Activated T-cell treated with anti-CD3 and anti-CD28 coated beads, Interleukin-2, amount 50 U/mL, for 48 hours (primary cell): ENCODE measurements at regions not wholly inside any gene's neighbourhood (a gene's known extent, or its start where the extent isn't known, plus 50 kb on each side); places are given as distances from the start of the nearest gene placed in this dataset.
"Not testable (repeated sequence)": the region's sequence is repeated elsewhere in the genome, so short reads cannot be mapped to it uniquely, and the experiment has no call there.

Experiments used
- DNase-seq, 2 experiments: peaks; one replicate each; pipeline ENCODE4 v3.0.0-alpha.2; 2020

DNA sequence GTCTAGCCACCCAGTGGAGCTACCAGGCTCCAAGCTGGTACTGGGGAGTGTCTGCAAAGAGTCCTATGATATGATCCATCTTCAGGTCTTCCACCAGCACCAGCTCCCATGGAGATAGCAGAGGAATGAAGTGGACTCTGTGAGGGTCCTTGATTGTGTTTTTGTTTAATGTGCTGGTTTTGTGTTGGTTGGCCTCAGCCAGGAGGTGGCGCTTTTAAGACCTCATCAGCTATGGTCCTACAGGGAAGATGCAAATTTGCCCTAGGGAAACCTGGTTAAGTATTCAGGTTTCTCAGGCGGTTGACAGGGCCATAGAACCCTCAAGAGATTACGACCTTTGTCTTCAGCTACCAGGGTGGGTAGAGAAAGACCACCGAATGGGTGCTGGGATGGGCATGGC lies 1141.1 kb downstream of the STIM2 start:
- DNase-seq: no peak

DNA sequence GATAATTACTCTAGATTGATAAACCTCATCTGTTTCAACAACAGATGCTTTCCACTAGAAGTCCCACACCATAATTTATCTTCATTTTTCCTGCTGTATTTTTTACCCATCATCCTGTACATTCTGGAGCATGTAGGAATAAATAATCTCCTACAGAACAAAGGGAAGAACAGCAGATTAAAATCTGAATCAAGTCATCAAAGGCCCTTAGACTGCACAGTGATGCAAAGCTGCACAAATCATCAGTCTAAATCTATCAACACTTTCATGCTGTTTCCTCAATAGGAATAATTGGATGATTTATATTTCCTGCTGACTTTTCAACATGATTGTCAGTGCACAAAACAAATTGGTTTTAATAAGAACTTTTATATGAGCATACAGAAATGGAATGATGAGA lies 1143.9 kb downstream of the STIM2 start:
- DNase-seq: no peak

DNA sequence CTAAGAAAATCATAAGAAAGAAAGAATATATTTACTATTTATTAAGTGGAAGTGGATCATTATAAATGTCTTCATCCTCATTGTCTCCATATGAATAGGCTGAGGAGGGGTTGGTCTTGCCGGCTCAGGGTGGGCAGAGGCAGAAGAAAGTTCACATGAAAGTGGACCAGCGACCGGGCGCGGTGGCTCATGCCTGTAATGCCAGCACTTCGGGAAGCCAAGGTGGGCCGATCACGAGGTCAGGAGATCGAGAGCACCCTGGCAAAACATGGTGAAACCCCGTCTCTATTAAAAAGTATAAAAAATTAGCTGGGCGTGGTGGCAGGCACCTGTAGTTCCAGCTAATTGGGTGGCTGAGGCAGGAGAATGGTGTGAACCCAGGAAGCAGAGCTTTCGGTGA lies 1145.4 kb downstream of the STIM2 start:
- no peak for DNase-seq

DNA sequence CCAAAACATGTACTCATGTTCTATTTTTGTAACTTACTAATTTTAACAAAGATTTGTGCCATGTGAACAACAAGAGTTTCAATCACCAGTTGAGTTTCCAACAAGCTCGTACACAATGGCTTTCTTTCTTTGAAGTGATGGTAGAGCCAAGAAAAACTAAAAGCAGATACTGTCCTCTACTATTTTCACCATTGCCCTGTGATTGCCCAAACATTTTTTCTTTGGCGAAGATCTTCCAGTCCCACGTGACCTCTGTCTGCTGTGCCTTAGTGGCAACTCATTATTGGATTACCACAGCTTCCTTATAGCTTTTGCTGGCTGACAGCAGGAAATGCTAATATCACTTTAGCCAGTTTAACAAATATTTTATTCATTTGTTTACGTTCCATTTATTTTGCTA lies 1147.1 kb downstream of the STIM2 start:
- no peak for DNase-seq

DNA sequence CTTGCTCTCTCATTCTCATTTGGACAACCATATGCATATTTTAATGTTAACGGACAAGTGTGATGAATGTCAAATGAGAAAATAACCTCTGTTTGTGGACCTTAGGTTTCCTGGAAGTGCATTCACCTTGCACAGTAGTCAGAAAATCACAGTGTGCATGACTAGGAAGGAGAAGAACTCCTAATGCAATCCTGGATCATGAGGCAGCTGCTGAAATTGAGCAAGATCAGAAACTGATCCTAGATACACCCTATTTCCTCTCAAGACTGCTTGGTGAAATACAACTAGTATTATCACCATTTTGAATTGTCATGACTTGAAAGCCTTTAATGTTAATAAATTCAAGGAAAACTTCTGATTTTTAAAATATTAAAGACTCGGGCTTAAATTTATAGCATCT lies 1148.9 kb downstream of the STIM2 start:
- DNase-seq: no peak

DNA sequence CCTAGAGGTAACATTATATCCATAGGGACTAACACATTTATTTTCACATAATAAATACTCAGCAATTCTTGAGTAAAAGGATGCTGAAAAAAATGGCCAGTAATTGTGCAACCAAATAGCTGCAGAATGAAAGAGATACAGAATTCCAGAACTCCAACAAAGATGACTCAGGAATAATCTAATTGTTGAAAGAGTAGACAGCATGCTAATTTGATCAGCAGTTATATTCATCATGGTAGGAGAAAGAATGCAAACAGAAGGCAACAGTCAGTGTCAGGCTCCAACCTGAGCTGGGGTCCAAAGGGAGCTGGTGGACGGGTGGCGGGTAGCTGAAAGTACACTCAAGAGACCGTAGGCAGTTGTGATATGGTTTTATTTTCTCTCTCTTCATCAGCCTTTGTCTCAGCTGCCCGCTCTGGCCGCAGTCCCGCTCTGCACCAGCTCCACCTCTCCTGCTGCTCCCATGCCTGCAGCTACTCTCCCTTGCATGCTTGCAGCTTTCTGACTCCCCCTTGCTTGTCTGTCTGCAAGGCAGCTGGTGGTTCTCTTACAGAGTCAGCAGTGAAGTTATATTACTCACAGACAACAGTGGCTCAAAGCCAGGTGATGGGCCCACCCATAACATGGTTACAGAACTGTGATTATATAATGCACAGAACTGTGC lies 1150.1 kb downstream of the STIM2 start:
- DNase-seq: no peak

DNA sequence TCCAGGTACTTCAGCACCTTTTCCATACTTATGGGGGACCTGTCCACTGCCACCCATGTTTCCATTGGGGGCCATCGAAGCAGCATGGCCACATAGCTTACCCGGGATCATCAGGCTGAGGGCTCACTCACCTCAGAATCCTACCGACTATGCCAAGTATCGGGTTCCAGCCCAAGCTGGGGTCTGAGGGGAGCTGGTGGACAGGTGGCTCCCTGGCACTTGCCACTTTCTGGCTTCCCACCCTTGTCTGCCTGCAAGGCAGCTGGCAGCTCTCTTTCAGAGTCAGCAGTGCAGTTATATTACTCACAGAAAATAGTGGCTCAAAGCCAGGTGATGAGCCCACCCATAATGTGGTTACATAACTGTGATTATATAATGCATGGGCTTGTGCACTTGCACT lies 1153.8 kb downstream of the STIM2 start:
- no peak for DNase-seq

DNA sequence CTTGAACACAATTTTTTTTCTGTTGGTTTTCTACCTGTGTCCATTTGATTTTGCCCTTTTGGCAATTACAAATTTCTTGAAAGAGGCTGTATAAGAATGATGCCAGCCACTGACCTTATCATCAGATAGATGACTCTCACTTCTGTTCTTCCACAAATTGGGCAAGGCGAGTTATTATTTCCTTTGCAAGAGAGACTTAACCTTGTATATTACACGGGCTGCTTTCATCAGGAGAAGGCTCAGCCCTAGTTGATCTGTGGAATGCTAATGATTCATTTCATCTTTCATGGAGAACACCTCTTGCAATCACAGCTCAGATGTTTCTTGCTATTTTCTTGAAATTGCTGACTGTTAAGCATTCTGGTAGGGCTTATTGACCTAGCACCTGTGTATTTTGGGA lies 1155.4 kb downstream of the STIM2 start:
- no peak for DNase-seq

DNA sequence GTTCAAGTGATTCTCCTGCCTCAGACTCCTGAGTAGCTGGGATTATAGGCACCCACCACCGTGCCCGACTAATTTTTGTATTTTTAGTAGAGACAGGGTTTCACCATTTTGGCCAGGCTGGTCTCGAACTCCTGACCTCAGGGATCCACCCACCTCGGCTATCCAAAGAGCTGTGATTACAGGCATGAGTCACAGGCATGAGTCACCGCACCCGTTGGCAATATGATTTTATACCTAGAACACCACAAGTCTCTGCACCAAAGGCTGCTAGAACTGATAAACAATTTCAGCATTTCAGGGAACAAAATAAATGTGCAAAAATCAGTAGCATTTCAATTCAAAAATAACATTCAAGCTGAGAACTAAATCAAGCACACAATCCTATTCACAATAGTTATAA lies 1177.6 kb downstream of the STIM2 start:
- not testable (repeated sequence) for DNase-seq

DNA sequence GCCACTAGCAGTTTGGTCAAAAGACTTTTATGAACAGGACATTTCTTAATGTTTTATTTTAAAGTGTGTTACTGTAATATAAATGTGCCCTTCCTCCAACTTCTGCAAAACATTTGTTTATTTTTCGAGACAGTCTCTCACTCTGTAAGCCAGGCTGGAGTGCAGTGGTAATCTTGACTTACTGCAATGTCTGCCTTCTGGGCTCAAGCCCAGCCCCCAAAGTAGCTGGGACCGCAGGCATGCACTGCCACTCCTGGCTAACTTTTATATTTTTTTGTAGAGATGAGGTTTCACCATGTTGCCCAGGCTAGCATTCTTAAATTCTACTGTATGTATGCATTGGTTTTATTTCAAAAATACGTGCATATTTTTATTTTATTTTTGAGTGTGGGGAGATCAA lies 1201.9 kb downstream of the STIM2 start:
- DNase-seq: no peak

DNA sequence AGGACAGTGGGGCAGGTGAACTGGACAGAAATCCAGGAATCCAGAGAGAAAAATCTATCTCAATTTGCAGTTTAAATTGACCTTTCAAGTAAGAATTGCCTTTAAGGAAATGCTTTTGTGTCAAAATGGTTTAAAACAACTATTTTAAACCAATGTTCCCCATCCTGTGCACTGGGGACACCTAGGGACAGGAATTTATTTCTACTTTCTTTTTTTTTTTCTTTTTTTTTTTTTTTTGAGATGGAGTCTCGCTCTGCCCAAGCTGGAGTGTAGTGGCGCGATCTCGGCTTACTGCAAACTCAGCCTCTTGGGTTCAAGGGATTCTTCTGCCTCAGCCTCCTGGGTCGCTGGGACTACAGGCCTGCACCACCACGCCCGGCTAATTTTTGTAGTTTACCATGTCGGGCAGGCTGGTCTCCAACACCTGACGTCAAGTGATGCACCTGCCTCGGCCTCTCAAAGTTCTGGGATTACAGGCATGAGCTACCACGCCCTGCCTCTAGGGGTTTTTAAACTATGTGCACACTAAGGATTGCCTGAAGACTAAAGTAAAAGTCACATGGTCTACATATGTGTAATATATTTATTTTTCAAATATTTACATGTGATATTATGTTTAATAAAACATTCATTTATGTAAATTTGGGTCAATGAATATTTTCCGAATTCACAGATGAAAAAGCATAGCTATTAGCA lies 1213.4 kb downstream of the STIM2 start:
- no peak for DNase-seq

DNA sequence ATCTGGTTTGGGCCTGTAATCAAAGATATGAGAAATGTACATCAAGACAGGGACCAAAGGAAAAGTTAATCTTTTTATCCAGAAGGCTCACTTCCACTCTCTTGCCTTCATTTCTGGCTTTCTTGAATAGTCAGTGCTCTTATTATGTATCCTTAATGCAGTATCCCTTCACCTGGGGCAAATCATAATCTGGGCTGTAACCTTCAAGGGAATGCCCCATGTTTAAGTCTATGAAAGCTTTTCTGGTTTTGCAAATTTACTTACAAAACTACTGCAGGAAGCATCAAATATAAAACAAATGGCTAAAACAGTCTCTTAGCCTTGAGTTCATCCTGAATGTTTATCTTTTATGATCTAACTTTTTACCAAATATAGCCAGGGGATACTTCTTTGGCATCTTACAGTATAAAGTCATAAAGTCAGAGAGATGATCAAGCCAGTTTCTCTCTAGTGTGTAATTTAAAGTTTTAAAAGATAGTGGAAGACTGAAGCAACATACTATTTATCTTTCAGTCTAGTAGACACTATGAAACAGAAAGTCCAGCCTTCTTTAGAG lies 1214.8 kb downstream of the STIM2 start:
- no peak for DNase-seq

DNA sequence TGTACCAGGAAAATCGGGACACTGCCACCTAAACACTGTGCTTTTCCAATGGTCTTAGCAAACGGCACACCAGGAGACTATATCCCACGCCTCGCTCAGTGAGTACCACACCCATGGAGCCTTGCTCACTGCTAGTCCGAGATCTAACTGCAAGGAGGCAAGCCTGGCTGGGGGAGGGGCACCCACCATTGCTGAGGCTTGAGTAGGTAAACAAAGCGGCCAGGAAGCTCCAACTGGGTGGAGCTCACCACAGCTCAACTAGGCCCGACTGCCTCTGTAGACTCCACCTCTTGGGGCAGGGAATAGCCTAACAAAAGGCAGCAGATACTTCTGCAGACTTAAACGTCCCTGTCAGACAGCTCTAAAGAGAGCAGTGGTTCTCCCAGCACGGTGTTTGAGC lies 1216.6 kb downstream of the STIM2 start:
- DNase-seq: not testable (repeated sequence)

DNA sequence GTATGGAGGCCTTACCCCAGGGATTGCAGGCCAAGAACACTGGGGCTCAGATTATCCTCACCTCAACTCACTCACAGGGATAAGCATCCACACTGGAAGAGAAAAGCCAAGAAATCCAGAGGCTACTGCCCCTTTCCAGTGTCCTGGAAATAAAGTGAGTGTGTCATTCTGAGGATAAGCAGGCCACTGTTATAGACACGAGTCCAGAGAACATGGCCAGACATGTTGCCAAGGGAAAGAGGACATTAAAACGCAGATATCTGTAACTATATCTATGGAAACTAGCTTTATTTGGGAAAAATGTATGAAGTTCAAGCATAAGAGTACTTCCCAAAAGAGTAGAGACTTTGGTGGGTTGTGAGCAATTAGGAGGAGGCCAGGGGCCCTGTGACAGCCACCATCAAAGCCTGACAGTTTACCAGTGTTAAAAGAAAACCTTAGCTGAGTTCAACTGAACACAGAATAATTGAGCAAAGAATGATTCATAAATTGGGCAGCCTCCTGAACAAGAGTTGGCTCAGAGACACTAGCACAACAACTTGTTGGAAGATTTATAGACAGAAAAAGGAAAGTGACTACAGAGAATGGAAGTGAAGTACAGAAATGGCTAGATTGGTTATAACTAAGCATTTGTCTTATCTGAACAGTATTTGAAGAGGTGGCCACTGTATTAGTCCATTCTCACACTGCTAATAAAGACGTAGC lies 1222.2 kb downstream of the STIM2 start:
- no peak for DNase-seq

DNA sequence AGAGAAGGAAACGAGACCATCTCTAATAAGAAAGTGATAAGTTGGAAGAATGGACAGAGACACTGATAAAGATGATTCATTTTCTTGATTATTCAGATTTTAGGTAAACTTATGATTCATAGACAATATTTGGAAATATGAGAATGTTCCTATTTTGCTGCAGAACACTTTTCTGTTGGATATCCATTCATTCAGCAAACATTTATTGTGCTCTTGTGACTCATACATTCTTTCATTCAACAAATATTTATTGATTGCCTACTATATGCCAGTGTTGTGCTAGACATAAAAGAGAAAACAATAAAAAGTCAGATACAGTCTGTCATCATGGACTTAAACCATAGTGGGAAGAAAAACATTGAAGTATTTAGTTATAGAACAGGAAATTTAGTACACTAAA lies 1232.0 kb downstream of the STIM2 start:
- no peak for DNase-seq

DNA sequence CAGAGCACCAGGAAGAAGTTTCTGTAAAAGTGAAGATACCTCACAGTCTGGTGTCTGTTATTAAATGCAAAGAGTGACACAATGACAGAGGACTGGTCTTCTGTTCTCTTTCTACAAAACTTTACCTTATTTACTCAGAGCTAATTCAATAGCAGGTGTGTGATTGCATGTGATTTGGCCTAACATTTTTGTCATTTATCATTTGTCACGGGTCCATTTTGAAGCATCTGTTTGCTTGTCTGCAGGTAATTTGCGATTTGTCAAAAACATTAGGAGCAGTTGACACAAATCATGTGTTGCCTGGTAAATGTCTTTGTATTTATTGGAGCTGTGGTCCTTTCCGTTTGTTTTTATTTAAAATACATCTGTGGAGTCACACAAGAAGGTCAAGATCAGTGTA lies 1232.4 kb downstream of the STIM2 start:
- DNase-seq: no peak

DNA sequence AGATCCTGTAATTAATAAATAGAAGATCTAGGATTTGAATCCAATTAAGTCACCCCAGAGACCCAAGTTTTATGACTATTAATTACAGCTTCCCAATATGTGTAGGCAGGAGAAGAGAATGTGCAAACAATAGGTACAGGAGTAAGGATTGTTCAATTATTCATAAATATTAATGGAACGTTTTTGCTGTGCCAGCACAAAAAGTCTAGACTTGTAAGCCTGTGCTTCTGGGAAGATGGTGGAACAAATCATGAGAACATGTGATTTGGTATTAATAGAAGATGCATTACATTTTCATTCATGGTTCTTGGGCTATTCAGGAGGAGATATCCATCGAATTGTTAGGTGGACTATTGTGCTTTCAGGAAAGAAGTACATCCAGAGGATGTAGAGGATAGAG lies 1240.9 kb downstream of the STIM2 start:
- DNase-seq: no peak

DNA sequence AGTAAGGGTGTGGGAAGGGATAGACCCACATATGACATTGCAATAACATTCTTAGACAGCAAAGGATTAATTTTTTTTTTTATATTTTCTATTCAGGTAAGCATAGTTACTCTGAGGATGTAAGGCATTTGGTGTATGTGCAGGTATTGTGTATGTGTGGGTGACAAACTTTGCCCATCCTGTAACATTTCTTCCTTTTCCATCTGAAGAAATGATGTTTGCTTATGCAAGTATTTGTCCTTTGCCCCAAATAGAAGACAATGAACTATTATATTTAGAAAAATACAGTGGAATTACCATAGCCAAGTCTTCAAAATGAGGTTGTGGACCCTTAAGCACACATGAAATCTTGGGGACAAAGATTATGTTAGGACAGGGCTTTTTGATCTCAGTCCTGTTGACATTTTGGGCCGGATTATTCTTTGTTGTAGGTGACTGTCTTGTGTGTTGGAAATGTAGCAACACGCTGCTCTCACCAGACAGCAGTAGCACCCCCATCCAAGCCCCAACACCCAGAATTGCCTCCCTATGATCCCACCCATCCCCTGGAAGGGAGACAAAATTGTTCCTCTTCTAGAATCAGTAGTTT lies 1244.7 kb downstream of the STIM2 start:
- DNase-seq: no peak

DNA sequence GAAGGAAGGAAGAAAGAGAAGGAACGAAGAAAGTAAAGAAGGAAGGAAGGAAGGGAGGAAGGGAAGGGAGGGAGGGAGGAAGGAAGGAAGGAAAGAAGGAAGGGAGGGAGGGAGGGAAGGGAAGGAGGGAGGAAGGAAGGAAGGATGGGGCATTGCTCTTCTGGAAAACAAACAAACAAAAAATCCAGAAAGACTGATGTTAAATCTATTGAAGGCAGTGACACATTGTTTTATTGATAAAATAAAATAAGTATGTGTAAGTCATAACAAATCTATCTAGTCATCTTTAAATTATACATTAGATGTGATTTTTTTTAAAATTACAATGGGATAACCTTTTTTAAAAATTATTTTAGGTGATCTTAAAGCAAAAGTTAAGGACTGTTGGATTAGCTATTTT lies 1245.5 kb downstream of the STIM2 start:
- DNase-seq: no peak

DNA sequence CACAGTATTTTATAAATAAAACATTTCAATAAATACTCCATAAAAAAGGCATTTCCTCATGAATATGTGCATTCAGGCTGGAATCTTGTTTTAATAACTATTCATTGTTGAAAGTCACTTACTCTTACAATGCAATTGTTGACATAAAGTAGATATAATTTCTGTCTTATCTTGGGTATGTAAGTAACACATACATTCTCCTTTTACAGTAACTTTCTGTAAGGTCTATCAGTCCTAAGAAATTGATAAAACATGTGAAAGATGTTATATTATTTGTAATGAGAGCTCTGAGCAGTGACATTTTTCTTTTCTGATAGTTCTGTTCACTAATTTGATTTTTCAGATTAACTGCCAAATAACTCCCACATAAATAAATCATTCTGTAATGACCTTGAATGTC lies 1249.2 kb downstream of the STIM2 start:
- no peak for DNase-seq

DNA sequence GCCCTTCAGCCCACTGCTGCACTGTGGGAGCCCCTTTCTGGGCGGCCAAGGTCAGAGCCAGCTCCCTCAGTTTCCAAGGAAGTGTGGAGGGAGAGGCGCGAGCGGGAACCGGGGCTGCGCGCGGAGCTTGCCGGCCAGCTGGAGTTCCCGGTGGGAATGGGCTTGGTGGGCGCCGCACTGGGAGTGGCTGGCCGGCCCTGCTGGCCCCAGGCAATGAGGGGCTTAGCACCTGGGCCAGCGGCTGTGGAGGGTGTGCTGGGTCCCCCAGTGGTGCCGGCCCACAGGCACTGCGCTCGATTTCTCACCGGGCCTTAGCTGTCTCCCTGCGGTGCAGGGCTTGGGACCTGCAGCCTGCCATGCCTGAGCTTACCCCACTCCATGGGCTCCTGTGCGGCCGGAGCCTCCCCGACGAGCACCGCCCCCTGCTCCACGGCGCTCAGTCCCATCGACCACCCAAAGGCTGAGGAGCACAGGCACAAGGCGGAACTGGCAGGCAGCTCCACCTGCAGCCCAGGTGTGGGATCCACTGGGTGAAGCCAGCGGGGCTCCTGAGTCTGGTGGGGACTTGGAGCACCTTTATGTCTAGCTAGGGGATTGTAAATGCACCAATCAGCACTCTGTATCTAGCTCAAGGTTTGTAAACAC lies 1252.2 kb downstream of the STIM2 start:
- not testable (repeated sequence) for DNase-seq

DNA sequence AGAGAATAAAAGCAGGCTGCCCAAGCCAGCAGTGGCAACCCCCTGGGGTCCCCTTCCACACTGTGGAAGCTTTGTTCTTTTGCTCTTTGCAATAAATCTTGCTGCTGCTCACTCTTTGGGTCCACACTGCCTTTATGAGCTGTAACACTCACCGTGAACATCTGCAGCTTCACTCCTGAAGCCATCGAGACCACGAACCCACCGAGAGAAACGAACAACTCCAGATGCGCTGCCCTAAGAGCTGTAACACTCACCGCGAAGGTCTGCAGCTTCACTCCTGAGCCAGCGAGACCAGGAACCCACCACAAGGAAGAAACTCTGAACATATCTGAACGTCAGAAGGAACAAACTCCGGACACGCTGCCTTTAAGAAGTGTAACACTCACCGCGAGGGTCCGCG lies 1252.9 kb downstream of the STIM2 start:
- not testable (repeated sequence) for DNase-seq

DNA sequence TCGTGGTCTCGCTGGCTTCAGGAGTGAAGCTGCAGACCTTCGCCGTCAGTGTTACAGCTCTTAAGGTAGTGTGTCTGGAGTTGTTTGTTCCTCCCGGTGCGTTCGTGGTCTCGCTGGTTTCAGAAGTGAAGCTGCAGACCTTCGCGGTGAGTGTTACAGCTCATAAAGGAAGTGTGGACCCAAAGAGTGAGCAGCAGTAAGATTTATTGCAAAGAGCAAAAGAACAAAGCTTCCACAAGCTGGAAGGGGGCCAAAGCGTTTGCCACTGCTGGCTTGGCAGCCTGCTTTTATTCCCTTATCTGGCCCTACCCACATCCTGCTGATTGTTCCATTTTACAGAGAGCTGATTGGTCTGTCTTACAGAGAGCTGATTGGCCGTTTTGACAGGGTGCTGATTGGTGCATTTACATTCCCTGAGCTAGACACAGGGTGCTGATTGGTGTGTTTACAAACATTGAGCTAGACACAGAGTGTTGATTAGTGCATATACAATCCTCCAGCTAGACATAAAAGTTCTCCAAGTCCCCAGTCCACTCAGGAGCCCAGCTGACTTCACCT lies 1256.0 kb downstream of the STIM2 start:
- not testable (repeated sequence) for DNase-seq
